ENCODE measurements at regions not wholly inside any gene's neighbourhood (a gene's known extent, or its start where the extent isn't known, plus 50 kb on each side); places are given as distances from the start of the nearest gene placed in this dataset.

DNA sequence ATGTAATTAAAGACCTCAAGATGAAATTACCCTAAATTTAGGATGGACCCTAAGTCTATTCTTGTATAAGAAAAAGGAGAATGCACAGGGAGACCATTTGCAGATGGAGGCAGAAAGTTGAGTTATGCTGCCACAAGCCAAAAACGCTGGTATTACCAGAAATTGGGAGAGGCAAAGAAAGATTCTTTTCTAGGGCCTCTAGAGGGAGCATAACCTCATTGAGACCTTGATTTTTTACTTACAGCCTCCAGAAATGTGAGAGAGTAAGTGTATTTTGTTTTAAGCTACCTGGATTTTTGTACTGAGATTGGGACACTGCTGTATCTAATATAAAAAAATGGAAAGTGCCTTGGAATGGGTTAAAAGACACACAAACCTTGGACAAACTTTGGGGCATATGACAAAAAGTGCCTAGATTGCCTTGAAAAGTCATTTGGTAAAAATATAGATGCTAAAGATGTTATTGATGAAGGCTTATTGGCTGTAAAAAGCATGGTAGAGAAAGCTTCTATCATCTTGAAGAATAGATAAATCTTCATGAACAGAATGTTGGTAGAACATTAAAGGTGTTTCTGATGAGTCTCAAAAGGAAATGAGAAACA, 174.7 kb upstream of the PRDM9 start:
- TF ChIP-seq, protein P1, sequence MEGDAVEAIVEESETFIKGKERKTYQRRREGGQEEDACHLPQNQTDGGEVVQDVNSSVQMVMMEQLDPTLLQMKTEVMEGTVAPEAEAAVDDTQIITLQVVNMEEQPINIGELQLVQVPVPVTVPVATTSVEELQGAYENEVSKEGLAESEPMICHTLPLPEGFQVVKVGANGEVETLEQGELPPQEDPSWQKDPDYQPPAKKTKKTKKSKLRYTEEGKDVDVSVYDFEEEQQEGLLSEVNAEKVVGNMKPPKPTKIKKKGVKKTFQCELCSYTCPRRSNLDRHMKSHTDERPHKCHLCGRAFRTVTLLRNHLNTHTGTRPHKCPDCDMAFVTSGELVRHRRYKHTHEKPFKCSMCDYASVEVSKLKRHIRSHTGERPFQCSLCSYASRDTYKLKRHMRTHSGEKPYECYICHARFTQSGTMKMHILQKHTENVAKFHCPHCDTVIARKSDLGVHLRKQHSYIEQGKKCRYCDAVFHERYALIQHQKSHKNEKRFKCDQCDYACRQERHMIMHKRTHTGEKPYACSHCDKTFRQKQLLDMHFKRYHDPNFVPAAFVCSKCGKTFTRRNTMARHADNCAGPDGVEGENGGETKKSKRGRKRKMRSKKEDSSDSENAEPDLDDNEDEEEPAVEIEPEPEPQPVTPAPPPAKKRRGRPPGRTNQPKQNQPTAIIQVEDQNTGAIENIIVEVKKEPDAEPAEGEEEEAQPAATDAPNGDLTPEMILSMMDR (IDR thresholded peaks at IDR 0.05), result no peak
- H3K9me3 Mint-ChIP-seq, result no peaks in the 10 kb centered on the region
- ChIA-PET CTCF (no interaction called here), POLR2A (no interaction called here)
- no peaks in the 10 kb centered on the region for H3K36me3 Mint-ChIP-seq (ENCODE audit: low read depth)
- ATAC-seq (ENCODE audit: low read depth), result no peak
- H3K4me1 Mint-ChIP-seq, result no peaks in the 10 kb centered on the region
- no peak for DNase-seq
- H3K27me3 Mint-ChIP-seq, result no peaks in the 10 kb centered on the region
- no peak overlapping the region for H3K4me3 Mint-ChIP-seq
- intact Hi-C loops (cut with micrococcal nuclease), result no loop called here
- H3K27ac Mint-ChIP-seq, result no peak overlapping the region

DNA sequence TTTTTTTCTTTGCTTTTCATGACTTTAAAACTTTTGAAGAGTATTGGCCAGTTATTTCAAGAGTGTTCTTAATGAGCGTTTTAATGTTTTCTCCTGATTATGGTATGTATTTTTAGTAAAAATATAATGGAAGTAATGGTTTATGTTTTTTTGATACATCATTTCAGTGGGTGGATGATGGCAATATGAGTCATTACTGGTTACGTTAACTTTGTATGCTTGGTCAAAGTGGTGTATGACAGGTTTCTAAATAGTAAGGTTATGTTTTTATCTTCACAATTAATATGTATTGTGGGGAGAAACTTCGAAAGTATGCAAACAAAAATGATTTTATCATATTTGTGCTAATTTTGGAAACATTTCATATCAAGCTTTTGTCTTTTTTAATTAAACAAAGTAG, 176.7 kb upstream of the PRDM9 start:
- Mint-ChIP-seq H3K9me3 (peaks cover 2% of the 10 kb centered on the region), H3K4me3 (no peak overlapping the region), H3K36me3 (ENCODE audit: low read depth) (no peaks in the 10 kb centered on the region), H3K27ac (no peak overlapping the region), H3K27me3 (no peaks in the 10 kb centered on the region), H3K4me1 (no peaks in the 10 kb centered on the region)
- ATAC-seq (ENCODE audit: low read depth) (no peak), DNase-seq (no peak)
- intact Hi-C loops (cut with micrococcal nuclease), result no loop called here
- TF ChIP-seq, protein P1 (IDR thresholded peaks at IDR 0.05), result no peak
- ChIA-PET POLR2A (no interaction called here), CTCF (no interaction called here)

DNA sequence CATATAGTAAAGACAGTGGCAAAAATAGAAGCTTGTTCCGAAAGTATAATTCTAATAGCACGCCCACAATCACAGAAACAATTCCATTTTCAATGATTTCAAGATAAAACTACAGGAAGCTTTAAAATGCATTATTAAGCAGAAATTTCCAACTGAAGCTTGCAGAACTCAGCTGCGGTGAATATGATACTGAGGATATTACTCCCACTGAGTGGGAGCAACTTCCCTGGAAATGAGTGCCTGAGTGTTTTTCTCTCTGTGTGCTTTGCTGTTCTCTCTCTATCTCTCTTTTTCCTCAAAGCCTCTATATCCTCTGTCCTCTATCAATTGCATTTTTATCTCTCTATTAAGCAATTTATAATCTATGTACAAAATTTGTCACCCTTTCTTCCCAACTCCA, 187.5 kb upstream of the PRDM9 start:
- Mint-ChIP-seq H3K36me3 (ENCODE audit: low read depth) (no peaks in the 10 kb centered on the region), H3K27ac (no peak overlapping the region), H3K4me1 (no peaks in the 10 kb centered on the region), H3K27me3 (no peaks in the 10 kb centered on the region), H3K4me3 (no peak overlapping the region), H3K9me3 (peaks cover 6% of the 10 kb centered on the region)
- TF ChIP-seq, protein P1 (IDR thresholded peaks at IDR 0.05), result no peak
- CTCF ChIA-PET, result no interaction called here
- DNase-seq (no peak), ATAC-seq (ENCODE audit: low read depth) (no peak)
- intact Hi-C loops (cut with micrococcal nuclease), result no loop called here
- POLR2A ChIA-PET, result no interaction called here

DNA sequence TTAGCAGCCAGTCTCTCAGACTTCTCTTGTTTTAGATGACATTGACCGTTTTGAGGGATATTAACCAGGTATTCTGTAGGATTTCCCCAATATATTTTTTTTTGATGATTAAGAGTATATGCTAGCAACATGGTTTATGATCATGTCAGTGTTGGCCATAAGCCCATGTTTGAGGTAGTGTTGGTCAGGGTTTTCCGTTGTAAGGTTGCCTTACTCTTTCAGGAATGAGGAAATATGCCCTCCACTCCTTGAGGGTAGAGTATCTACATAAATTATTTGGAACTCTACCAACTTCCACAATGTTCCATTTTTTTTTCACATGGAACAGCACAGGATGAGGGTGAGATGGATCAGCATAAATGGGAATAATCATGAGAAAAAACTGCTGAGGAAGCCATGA, 188.4 kb upstream of the PRDM9 start:
- DNase-seq, result no peak
- H3K4me3 Mint-ChIP-seq, result no peak overlapping the region
- H3K4me1 Mint-ChIP-seq, result no peaks in the 10 kb centered on the region
- ChIA-PET POLR2A (no interaction called here), CTCF (no interaction called here)
- TF ChIP-seq, protein P1 (IDR thresholded peaks at IDR 0.05), result no peak
- no peaks in the 10 kb centered on the region for H3K36me3 Mint-ChIP-seq (ENCODE audit: low read depth)
- H3K27me3 Mint-ChIP-seq, result no peaks in the 10 kb centered on the region
- intact Hi-C loops (cut with micrococcal nuclease), result no loop called here
- no peak for ATAC-seq (ENCODE audit: low read depth)
- peaks cover 6% of the 10 kb centered on the region for H3K9me3 Mint-ChIP-seq
- H3K27ac Mint-ChIP-seq, result no peak overlapping the region

DNA sequence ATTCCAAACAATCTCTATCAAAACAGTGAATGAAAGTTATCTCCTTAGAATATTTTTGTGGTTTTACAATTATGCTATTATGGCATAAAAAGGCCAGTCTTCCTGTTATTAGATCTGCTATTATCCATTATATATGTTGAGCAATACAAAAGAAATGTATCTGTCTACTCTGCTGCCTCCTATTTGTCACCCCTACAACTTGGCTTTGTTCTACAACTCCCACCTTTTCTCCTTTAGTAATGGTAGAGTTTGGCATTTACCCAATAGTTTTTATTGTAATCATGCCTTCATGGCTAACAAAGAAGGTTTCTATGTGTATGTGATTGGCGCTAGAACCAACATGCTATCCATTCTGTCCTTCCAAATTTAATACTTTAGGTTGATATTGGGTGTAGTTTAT, 189.2 kb upstream of the PRDM9 start:
- DNase-seq (no peak), ATAC-seq (ENCODE audit: low read depth) (no peak)
- CTCF ChIA-PET, result no interaction called here
- Mint-ChIP-seq H3K4me1 (no peaks in the 10 kb centered on the region), H3K4me3 (no peak overlapping the region), H3K27ac (no peak overlapping the region), H3K36me3 (ENCODE audit: low read depth) (no peaks in the 10 kb centered on the region), H3K27me3 (no peaks in the 10 kb centered on the region), H3K9me3 (peaks cover 6% of the 10 kb centered on the region)
- POLR2A ChIA-PET, result no interaction called here
- intact Hi-C loops (cut with micrococcal nuclease), result no loop called here
- TF ChIP-seq, protein P1 (IDR thresholded peaks at IDR 0.05), result no peak

All from activated B cell treated with CpG ODN at 0.5 μM for 24 hours (primary cell).